Endodermal cell (in vitro differentiated cells): ENCODE measurements at regions not wholly inside any gene's neighbourhood (a gene's known extent, or its start where the extent isn't known, plus 50 kb on each side); places are given as distances from the start of the nearest gene placed in this dataset.

Source experiments
- DNase-seq: peaks from one replicate; pipeline ENCODE4 v3.0.0-alpha.2; 2017
- H3K27ac ChIP-seq: 2 replicates; pipeline ENCODE4 v1.5.1; 2013; ENCODE audit warnings: mild to moderate bottlenecking, low read depth, low read length, moderate library complexity
- H3K27me3 ChIP-seq: 2 replicates; pipeline ENCODE4 v1.6.1; 2013; ENCODE audit warnings: mild to moderate bottlenecking, low read length, moderate library complexity; ENCODE audit not compliant: insufficient read depth, control insufficient read depth, poor library complexity, severe bottlenecking
- H3K36me3 ChIP-seq: 2 replicates; pipeline ENCODE4 v1.7.0; 2013; ENCODE audit warnings: mild to moderate bottlenecking, low read length, moderate library complexity; ENCODE audit not compliant: control insufficient read depth, insufficient read depth
- H3K4me1 ChIP-seq: one replicate; pipeline ENCODE4 v1.7.0; 2013; ENCODE audit warnings: low read length; ENCODE audit not compliant: control insufficient read depth, insufficient read depth
- H3K4me3 ChIP-seq: 2 replicates; pipeline ENCODE4 v1.5.1; 2013; ENCODE audit warnings: mild to moderate bottlenecking, low read length, moderate library complexity
- H3K9ac ChIP-seq: 2 replicates; pipeline ENCODE4 v1.6.1; 2013; ENCODE audit warnings: mild to moderate bottlenecking, low read length, moderate library complexity; ENCODE audit not compliant: poor library complexity, severe bottlenecking; ENCODE audit errors: extremely low read depth
- H3K9me3 ChIP-seq: 2 replicates; pipeline ENCODE4 v1.6.1; 2013; ENCODE audit warnings: mild to moderate bottlenecking, low read length, moderate library complexity; ENCODE audit not compliant: control insufficient read depth
- H3K27ac Mint-ChIP-seq: 2 replicates; pipeline ENCODE4 v1.8.0; 2020; ENCODE audit warnings: mixed read lengths
- H3K27me3 Mint-ChIP-seq: 2 replicates; pipeline ENCODE4 v1.8.0; 2021; ENCODE audit warnings: mild to moderate bottlenecking, mixed read lengths; ENCODE audit not compliant: insufficient read depth
- H3K36me3 Mint-ChIP-seq: 2 replicates; pipeline ENCODE4 v1.8.0; 2020; ENCODE audit warnings: low read depth, mixed read lengths
- H3K4me1 Mint-ChIP-seq: 2 replicates; pipeline ENCODE4 v1.8.0; 2020; ENCODE audit warnings: mixed read lengths
- H3K4me3 Mint-ChIP-seq: 2 replicates; pipeline ENCODE4 v1.8.0; 2020; ENCODE audit warnings: mild to moderate bottlenecking, moderate library complexity, mixed read lengths
- H3K9me3 Mint-ChIP-seq: 2 replicates; pipeline ENCODE4 v1.8.0; 2020; ENCODE audit warnings: mild to moderate bottlenecking, mixed read lengths
- WGBS, 2 experiments: methylation state at CpG; one replicate each; pipeline versions ENCODE4 v1.1.5 to v1.1.7; 2013; ENCODE audit warnings: missing lambda C conversion rate in 2 of 2, mixed read lengths in 1 of 2; ENCODE audit not compliant: insufficient coverage in 1 of 2, insufficient read length in 1 of 2; 5-methylcytosine and 5-hydroxymethylcytosine counted together
- TF ChIP-seq, protein P1 (sequence below): fragments of 200-600 bp; sonication (generic); conservative IDR thresholded peaks from 2 replicates; pipeline ENCODE4 v1.5.0; 2021; ENCODE audit warnings: antibody characterized with exemption, mild to moderate bottlenecking

DNA sequence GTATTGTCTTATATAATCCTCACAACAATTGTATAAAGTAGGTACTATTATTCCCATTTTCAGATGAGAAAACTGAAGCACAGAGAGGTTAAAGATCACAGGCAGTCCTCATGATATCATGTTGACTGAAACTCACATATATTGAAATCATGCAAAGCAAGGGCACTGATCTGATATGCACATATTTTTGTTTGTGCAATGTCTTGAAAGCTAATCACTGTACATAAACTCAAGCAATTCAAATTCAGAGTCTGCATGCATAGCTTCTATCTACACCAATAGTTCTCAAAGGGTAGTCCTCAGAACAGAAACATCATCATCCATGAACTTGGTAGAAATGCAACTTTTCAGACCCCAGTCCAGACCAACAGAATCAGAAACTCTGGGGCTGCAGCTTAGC lies 119.2 kb upstream of the STT3B start:
- Histone ChIP-seq H3K36me3 (no peaks in the 10 kb centered on the region), H3K27ac (no peak overlapping the region), H3K4me1 (no peaks in the 10 kb centered on the region), H3K27me3 (no peaks in the 10 kb centered on the region), H3K4me3 (no peak overlapping the region), H3K9me3 (peaks cover 4% of the 10 kb centered on the region), H3K9ac (no peak overlapping the region)
- Mint-ChIP-seq H3K4me3 (no peak overlapping the region), H3K36me3 (no peaks in the 10 kb centered on the region), H3K27me3 (no peaks in the 10 kb centered on the region), H3K27ac (no peak overlapping the region), H3K4me1 (no peaks in the 10 kb centered on the region), H3K9me3 (no peaks in the 10 kb centered on the region)
- TF ChIP-seq, protein P1, sequence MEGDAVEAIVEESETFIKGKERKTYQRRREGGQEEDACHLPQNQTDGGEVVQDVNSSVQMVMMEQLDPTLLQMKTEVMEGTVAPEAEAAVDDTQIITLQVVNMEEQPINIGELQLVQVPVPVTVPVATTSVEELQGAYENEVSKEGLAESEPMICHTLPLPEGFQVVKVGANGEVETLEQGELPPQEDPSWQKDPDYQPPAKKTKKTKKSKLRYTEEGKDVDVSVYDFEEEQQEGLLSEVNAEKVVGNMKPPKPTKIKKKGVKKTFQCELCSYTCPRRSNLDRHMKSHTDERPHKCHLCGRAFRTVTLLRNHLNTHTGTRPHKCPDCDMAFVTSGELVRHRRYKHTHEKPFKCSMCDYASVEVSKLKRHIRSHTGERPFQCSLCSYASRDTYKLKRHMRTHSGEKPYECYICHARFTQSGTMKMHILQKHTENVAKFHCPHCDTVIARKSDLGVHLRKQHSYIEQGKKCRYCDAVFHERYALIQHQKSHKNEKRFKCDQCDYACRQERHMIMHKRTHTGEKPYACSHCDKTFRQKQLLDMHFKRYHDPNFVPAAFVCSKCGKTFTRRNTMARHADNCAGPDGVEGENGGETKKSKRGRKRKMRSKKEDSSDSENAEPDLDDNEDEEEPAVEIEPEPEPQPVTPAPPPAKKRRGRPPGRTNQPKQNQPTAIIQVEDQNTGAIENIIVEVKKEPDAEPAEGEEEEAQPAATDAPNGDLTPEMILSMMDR: no peak
- DNase-seq: no peak

DNA sequence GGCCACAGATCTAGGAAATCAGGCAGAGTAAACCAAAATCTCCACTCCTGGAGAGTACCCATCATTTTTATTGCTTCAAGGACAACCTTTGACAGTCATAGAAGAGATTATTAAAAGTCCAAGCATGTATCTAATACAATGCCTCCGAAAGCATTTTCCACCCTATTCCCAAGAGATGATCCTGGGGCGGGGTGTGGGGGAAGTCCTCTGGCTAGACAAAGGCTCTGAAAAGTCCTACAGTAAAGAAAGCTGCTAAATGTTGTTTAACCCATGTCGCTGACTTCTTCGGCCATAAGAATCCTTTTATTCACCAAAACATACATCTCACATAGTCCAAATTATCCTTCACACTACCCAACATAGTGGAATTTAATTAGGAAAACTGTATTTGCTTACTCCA lies 115.7 kb upstream of the STT3B start:
- 92 to 100% methylated on average over 2 to 4 of the region's 4 CpGs for WGBS, 2 experiments
- Mint-ChIP-seq H3K27me3 (no peaks in the 10 kb centered on the region), H3K4me3 (no peak overlapping the region), H3K4me1 (peaks cover 17% of the 10 kb centered on the region), H3K27ac (no peak overlapping the region), H3K36me3 (no peaks in the 10 kb centered on the region), H3K9me3 (no peaks in the 10 kb centered on the region)
- TF ChIP-seq, protein P1: no peak
- Histone ChIP-seq H3K9me3 (peaks cover 7% of the 10 kb centered on the region), H3K27ac (no peak overlapping the region), H3K4me1 (peaks cover 9% of the 10 kb centered on the region), H3K4me3 (no peak overlapping the region), H3K9ac (no peak overlapping the region), H3K36me3 (no peaks in the 10 kb centered on the region), H3K27me3 (no peaks in the 10 kb centered on the region)
- no peak for DNase-seq

DNA sequence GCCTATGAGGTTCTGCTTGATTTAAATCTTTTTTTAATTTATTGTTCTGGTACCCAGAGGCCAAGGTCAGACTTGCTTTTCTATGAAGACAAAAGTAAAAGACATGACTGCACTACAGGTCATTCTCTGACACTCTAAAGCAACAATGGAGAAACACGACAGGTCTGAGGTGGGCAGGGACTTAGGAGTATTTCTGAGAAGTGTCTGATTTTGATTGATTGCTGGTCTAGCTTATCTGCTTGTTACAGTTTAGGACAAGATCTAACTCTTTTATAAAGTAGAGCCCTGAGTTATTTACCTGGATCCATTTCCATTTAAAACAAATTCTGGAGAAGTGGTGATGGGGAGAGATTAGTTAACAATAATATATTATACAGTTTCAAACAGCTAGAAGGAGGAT lies 115.2 kb upstream of the STT3B start:
- no peaks in the 10 kb centered on the region for H3K36me3 Mint-ChIP-seq
- H3K9me3 Mint-ChIP-seq: no peaks in the 10 kb centered on the region
- no peak overlapping the region for H3K27ac ChIP-seq
- H3K27me3 Mint-ChIP-seq: no peaks in the 10 kb centered on the region
- H3K9ac ChIP-seq: no peak overlapping the region
- H3K4me3 ChIP-seq: no peak overlapping the region
- H3K27ac Mint-ChIP-seq: no peak overlapping the region
- 88% methylated on average over 1 of the region's 1 CpG; no CpG with 5 or more reads in 1 of the 2 experiments for WGBS, 2 experiments
- peaks cover 17% of the 10 kb centered on the region for H3K4me1 Mint-ChIP-seq
- peaks cover 7% of the 10 kb centered on the region for H3K9me3 ChIP-seq
- no peak for DNase-seq
- peaks cover 9% of the 10 kb centered on the region for H3K4me1 ChIP-seq
- TF ChIP-seq, protein P1: no peak
- H3K27me3 ChIP-seq: no peaks in the 10 kb centered on the region
- no peaks in the 10 kb centered on the region for H3K36me3 ChIP-seq
- no peak overlapping the region for H3K4me3 Mint-ChIP-seq
